ENCODE measurements at regions not wholly inside any gene's neighbourhood (a gene's known extent, or its start where the extent isn't known, plus 50 kb on each side); places are given as distances from the start of the nearest gene placed in this dataset.

DNA sequence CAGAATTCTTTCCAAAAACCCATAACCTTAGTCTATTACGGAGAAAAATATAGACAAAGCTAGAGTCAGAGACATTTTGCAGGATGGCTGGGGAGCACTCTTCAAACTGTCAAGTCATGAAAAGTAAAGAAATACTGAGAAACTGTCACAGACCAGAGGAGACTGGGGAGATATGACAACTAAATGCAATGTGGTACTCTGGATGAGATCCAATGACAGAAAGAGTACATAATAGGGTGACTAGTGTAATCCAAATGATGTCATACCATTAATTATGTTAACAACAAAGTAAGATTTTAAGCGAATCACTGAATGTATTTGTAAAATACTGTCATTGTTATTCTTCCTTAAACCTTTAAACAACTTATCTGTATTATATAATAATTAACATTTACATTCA lies 393.8 kb downstream of the LIG4 start:
- Histone ChIP-seq H3K27me3 (ENCODE audit: control insufficient read depth in 1 of 2, insufficient read depth in 1 of 2, low read length in 2 of 2) (no peaks in the 10 kb centered on the region), H3K14ac (ENCODE audit: low read length in 2 of 2) (no peak overlapping the region), H3K4me3 (ENCODE audit: insufficient read depth in 1 of 2, low read depth in 1 of 2, low read length in 2 of 2) (no peak overlapping the region), H2BK15ac (ENCODE audit: low read depth, poor library complexity, severe bottlenecking) (no peak overlapping the region), H3K79me1 (replicated peaks; ENCODE audit: low read length, poor library complexity, severe bottlenecking) (peaks cover 25% of the 10 kb centered on the region), H3K9me3 (ENCODE audit: control insufficient read depth, low read length) (no peaks in the 10 kb centered on the region), H3K27ac (ENCODE audit: low read length, poor library complexity, severe bottlenecking) (no peak overlapping the region), H2BK5ac (ENCODE audit: low read depth, low read length, poor library complexity, severe bottlenecking) (no peak overlapping the region), H3K18ac (ENCODE audit: low read depth in 1 of 2, low read length in 2 of 2) (no peak overlapping the region), H4K8ac (ENCODE audit: low read length) (no peak overlapping the region), H2BK120ac (ENCODE audit: low read depth, low read length) (no peak overlapping the region), H3K4ac (ENCODE audit: low read depth in 1 of 2, low read length in 2 of 2) (no peak overlapping the region), H4K91ac (ENCODE audit: low read length) (no peak overlapping the region), H2AFZ (ENCODE audit: low read depth, low read length) (no peak overlapping the region), H3K4me2 (ENCODE audit: low read length, poor library complexity, severe bottlenecking) (no peak overlapping the region), H2BK12ac (ENCODE audit: low read length in 2 of 2) (no peak overlapping the region), H2AK5ac (ENCODE audit: low read length, severe bottlenecking) (no peak overlapping the region), H3K36me3 (ENCODE audit: control insufficient read depth in 1 of 2, insufficient read depth in 2 of 2, low read depth in 1 of 2, low read length in 2 of 2) (no peaks in the 10 kb centered on the region), H3K9ac (ENCODE audit: low read length) (no peak overlapping the region), H3K23ac (ENCODE audit: low read length in 2 of 2) (no peak overlapping the region), H3K4me1 (ENCODE audit: control insufficient read depth, insufficient read depth, low read depth, low read length) (peaks cover 7% of the 10 kb centered on the region)
- 88% methylated on average over 1 of the region's 2 CpGs for WGBS
- no peak for DNase-seq

DNA sequence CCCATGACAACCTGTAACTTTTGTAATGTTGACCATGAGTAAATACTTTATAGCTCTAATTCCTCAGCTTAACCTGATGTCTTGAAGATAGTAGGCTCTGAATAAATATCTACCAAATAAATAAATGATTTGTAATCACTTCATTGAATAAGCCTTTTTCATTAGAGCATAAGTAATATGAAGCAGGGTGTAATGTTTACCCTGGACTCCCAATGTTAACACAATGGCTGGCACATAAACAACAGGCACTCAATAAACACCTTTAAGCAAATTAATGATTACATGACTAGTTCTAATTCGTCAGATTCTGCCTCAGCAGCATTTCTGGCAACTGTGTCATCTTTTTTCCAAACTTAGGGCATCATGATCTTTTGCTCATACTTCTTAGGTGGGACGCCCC lies 396.3 kb downstream of the LIG4 start:
- peaks cover 18% of the 10 kb centered on the region for H3K79me1 ChIP-seq (replicated peaks; ENCODE audit: low read length, poor library complexity, severe bottlenecking)
- no peak overlapping the region for H3K14ac ChIP-seq (ENCODE audit: low read length in 2 of 2)
- WGBS, result 79% methylated on average over 2 of the region's 2 CpGs
- no peak overlapping the region for H3K4ac ChIP-seq (ENCODE audit: low read depth in 1 of 2, low read length in 2 of 2)
- H2BK120ac ChIP-seq (ENCODE audit: low read depth, low read length), result no peak overlapping the region
- H4K8ac ChIP-seq (ENCODE audit: low read length), result no peak overlapping the region
- no peak for DNase-seq
- no peak overlapping the region for H2BK15ac ChIP-seq (ENCODE audit: low read depth, poor library complexity, severe bottlenecking)
- H3K18ac ChIP-seq (ENCODE audit: low read depth in 1 of 2, low read length in 2 of 2), result no peak overlapping the region
- H3K27ac ChIP-seq (ENCODE audit: low read length, poor library complexity, severe bottlenecking), result no peak overlapping the region
- H3K4me3 ChIP-seq (ENCODE audit: insufficient read depth in 1 of 2, low read depth in 1 of 2, low read length in 2 of 2), result no peak overlapping the region
- H2BK12ac ChIP-seq (ENCODE audit: low read length in 2 of 2), result no peak overlapping the region
- H2BK5ac ChIP-seq (ENCODE audit: low read depth, low read length, poor library complexity, severe bottlenecking), result no peak overlapping the region
- H3K36me3 ChIP-seq (ENCODE audit: control insufficient read depth in 1 of 2, insufficient read depth in 2 of 2, low read depth in 1 of 2, low read length in 2 of 2), result no peaks in the 10 kb centered on the region
- no peaks in the 10 kb centered on the region for H3K27me3 ChIP-seq (ENCODE audit: control insufficient read depth in 1 of 2, insufficient read depth in 1 of 2, low read length in 2 of 2)
- H3K9me3 ChIP-seq (ENCODE audit: control insufficient read depth, low read length), result no peaks in the 10 kb centered on the region
- no peak overlapping the region for H4K91ac ChIP-seq (ENCODE audit: low read length)
- no peak overlapping the region for H3K9ac ChIP-seq (ENCODE audit: low read length)
- no peak overlapping the region for H3K4me2 ChIP-seq (ENCODE audit: low read length, poor library complexity, severe bottlenecking)
- no peak overlapping the region for H3K23ac ChIP-seq (ENCODE audit: low read length in 2 of 2)
- no peak overlapping the region for H2AK5ac ChIP-seq (ENCODE audit: low read length, severe bottlenecking)
- peaks cover 5% of the 10 kb centered on the region for H3K4me1 ChIP-seq (ENCODE audit: control insufficient read depth, insufficient read depth, low read depth, low read length)
- no peak overlapping the region for H2AFZ ChIP-seq (ENCODE audit: low read depth, low read length)

DNA sequence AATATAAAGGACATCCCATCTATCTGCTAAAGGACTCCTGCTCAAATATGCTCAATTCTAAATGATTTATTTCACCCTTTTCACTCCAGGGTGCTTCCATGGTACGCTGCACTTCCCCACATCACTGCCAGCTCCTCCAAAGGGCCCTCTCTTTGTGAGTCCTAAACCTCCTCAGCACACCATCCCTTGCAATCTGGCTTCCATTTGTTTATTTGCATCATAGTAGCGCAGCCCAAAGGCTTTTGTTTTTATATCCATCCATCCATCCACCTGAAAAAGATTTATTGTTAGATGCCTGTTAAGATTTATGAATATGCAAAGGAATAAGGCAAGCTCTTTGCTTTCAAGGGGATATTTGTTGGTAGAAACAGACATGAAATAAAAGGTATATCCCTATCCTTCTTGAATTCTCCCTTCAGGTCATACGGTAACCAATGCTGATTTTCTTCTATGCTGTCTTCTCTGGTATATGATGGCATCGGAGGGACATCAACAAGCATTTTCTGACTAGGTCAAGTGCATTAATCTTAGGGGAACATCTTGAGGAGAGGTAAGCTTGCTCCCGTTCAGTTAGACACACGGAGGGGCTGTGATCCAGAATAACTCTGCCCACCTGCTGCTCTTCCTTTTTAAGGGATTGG lies 397.6 kb downstream of the LIG4 start:
- H3K4me1 ChIP-seq (ENCODE audit: control insufficient read depth, insufficient read depth, low read depth, low read length), result peaks cover 1% of the 10 kb centered on the region
- WGBS, result 74% methylated on average over 5 of the region's 6 CpGs
- no peak overlapping the region for H3K4me3 ChIP-seq (ENCODE audit: insufficient read depth in 1 of 2, low read depth in 1 of 2, low read length in 2 of 2)
- peaks cover 16% of the 10 kb centered on the region for H3K79me1 ChIP-seq (replicated peaks; ENCODE audit: low read length, poor library complexity, severe bottlenecking)
- no peak overlapping the region for H2BK15ac ChIP-seq (ENCODE audit: low read depth, poor library complexity, severe bottlenecking)
- peaks cover 3% of the 10 kb centered on the region for H3K9me3 ChIP-seq (ENCODE audit: control insufficient read depth, low read length)
- H3K14ac ChIP-seq (ENCODE audit: low read length in 2 of 2), result no peak overlapping the region
- H3K9ac ChIP-seq (ENCODE audit: low read length), result no peak overlapping the region
- H3K36me3 ChIP-seq (ENCODE audit: control insufficient read depth in 1 of 2, insufficient read depth in 2 of 2, low read depth in 1 of 2, low read length in 2 of 2), result no peaks in the 10 kb centered on the region
- DNase-seq, result no peak
- no peaks in the 10 kb centered on the region for H3K27me3 ChIP-seq (ENCODE audit: control insufficient read depth in 1 of 2, insufficient read depth in 1 of 2, low read length in 2 of 2)
- no peak overlapping the region for H2AFZ ChIP-seq (ENCODE audit: low read depth, low read length)
- H4K91ac ChIP-seq (ENCODE audit: low read length), result no peak overlapping the region
- no peak overlapping the region for H3K23ac ChIP-seq (ENCODE audit: low read length in 2 of 2)
- H2BK12ac ChIP-seq (ENCODE audit: low read length in 2 of 2), result no peak overlapping the region
- H4K8ac ChIP-seq (ENCODE audit: low read length), result no peak overlapping the region
- no peak overlapping the region for H2BK5ac ChIP-seq (ENCODE audit: low read depth, low read length, poor library complexity, severe bottlenecking)
- H2BK120ac ChIP-seq (ENCODE audit: low read depth, low read length), result no peak overlapping the region
- H3K4ac ChIP-seq (ENCODE audit: low read depth in 1 of 2, low read length in 2 of 2), result no peak overlapping the region
- H3K4me2 ChIP-seq (ENCODE audit: low read length, poor library complexity, severe bottlenecking), result no peak overlapping the region
- H2AK5ac ChIP-seq (ENCODE audit: low read length, severe bottlenecking), result peak overlapping the region; percentile 80
- H3K27ac ChIP-seq (ENCODE audit: low read length, poor library complexity, severe bottlenecking), result no peak overlapping the region
- H3K18ac ChIP-seq (ENCODE audit: low read depth in 1 of 2, low read length in 2 of 2), result no peak overlapping the region

DNA sequence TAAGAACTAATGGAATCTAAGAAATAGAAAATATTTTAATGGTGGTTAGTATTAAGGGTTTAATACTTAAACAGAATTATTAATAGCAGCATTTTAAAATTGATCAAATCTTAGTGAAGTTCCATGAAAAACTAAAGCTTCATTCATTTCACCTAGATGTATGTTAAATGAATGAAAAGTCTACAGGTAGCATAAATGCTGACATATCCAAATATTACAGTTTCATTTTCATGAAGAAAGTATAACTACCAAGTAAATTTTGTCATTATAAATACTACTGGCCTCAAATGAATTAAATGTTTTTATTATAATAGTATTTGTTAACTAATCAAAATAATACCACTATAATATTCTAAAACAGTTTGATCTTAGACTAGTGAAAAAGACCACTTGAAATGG lies 403.3 kb downstream of the LIG4 start:
- Histone ChIP-seq H2BK5ac (ENCODE audit: low read depth, low read length, poor library complexity, severe bottlenecking) (no peak overlapping the region), H3K23ac (ENCODE audit: low read length in 2 of 2) (no peak overlapping the region), H2BK15ac (ENCODE audit: low read depth, poor library complexity, severe bottlenecking) (no peak overlapping the region), H3K79me1 (replicated peaks; ENCODE audit: low read length, poor library complexity, severe bottlenecking) (peaks cover 12% of the 10 kb centered on the region), H2BK12ac (ENCODE audit: low read length in 2 of 2) (no peak overlapping the region), H3K4me3 (ENCODE audit: insufficient read depth in 1 of 2, low read depth in 1 of 2, low read length in 2 of 2) (no peak overlapping the region), H3K27ac (ENCODE audit: low read length, poor library complexity, severe bottlenecking) (no peak overlapping the region), H4K91ac (ENCODE audit: low read length) (no peak overlapping the region), H4K8ac (ENCODE audit: low read length) (no peak overlapping the region), H3K9ac (ENCODE audit: low read length) (no peak overlapping the region), H3K4me1 (ENCODE audit: control insufficient read depth, insufficient read depth, low read depth, low read length) (peaks cover 1% of the 10 kb centered on the region), H3K4me2 (ENCODE audit: low read length, poor library complexity, severe bottlenecking) (no peak overlapping the region), H3K4ac (ENCODE audit: low read depth in 1 of 2, low read length in 2 of 2) (no peak overlapping the region), H3K14ac (ENCODE audit: low read length in 2 of 2) (no peak overlapping the region), H3K36me3 (ENCODE audit: control insufficient read depth in 1 of 2, insufficient read depth in 2 of 2, low read depth in 1 of 2, low read length in 2 of 2) (no peaks in the 10 kb centered on the region), H2AFZ (ENCODE audit: low read depth, low read length) (no peak overlapping the region), H2BK120ac (ENCODE audit: low read depth, low read length) (no peak overlapping the region), H3K18ac (ENCODE audit: low read depth in 1 of 2, low read length in 2 of 2) (no peak overlapping the region), H3K27me3 (ENCODE audit: control insufficient read depth in 1 of 2, insufficient read depth in 1 of 2, low read length in 2 of 2) (no peaks in the 10 kb centered on the region), H2AK5ac (ENCODE audit: low read length, severe bottlenecking) (no peak overlapping the region), H3K9me3 (ENCODE audit: control insufficient read depth, low read length) (peaks cover 3% of the 10 kb centered on the region)
- no peak for DNase-seq

All from mesenchymal stem cell (in vitro differentiated cells and primary cell).